CD4-positive, alpha-beta T cell treated with Interleukin-1 beta for 1 hour (primary cell): ENCODE measurements at regions not wholly inside any gene's neighbourhood (a gene's known extent, or its start where the extent isn't known, plus 50 kb on each side); places are given as distances from the start of the nearest gene placed in this dataset.
"Not testable (repeated sequence)": the region's sequence is repeated elsewhere in the genome, so short reads cannot be mapped to it uniquely, and the experiment has no call there.

Source experiments
- DNase-seq, 2 donors: peaks; one replicate each; pipeline ENCODE4 v3.0.0-alpha.2; 2020 to 2022

DNA sequence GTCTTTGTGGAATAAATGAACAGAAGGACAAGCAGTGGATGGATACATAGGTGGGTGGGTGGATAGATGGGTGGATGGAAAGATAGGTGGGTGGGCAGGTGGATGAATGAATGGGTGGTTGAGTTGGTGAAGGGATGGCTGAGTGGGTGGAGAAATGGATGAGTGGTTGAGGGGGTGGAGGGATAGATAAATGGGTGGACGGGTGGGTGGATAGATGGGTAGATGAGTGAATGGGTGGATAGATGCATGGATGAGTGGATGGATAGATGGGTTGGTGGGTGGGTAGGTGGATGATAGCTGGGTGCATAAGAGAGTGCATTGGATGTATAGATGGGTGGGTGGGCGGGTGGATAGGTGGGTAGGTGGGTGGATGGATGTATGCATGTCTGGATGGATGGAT is 63.5 kb downstream of the UNC93B1 start:
- not testable (repeated sequence) for DNase-seq

DNA sequence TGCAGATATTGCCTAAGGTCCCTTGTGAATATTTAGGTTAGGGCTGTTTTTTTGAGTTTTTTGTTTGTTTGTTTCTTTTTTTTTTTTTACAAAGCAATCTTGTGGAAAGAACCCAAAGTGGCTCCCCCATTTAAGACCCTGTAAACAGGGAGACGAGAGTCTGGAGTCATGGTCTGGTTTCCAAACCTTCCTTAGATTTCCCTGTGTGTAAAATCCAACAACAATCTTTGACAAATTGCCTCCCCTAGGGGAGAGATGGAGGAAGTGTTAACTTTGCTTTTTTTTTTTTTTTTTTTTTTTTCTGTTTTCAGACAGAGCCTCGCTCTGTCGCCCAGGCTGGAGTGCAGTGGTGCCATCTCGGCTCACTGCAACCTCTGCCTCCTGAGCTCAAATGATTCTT is 64.9 kb downstream of the UNC93B1 start:
- not testable (repeated sequence) for DNase-seq

GRCh38 chr11:67938371-67938770 is 65.5 kb downstream of the UNC93B1 start:
- DNase-seq, result not testable (repeated sequence)

DNA sequence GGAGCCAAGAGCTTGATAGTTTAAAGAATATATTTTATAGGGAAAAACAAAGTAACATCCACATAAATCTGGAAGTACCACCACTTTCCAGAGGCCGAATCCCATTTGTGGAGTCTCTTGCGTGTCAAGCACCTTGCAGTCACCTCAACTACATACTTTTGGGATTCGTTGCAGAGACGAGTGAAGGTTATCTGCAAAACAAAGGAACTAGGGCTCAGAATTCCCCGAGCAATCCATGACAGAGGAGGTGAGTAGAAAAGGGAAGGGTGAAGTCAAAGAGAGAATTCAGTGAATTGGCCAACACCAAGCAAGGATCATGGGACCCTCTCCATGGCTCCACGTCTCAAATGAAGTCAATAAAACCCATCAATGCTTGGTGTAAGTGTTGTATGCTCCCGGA is 80.3 kb downstream of the UNC93B1 start:
- DNase-seq, result not testable (repeated sequence)

- peak; percentile 9 to 18 for DNase-seq
Measured at GRCh38 chr11:67920546-67920945, 83.4 kb downstream of the UNC93B1 start.

- not testable (repeated sequence) for DNase-seq
Measured at GRCh38 chr11:67912184-67912583, 91.7 kb downstream of the UNC93B1 start.

GRCh38 chr11:67911211-67911610 is 92.7 kb downstream of the UNC93B1 start:
- DNase-seq, result not testable (repeated sequence)

- DNase-seq, result not testable (repeated sequence)
Measured at GRCh38 chr11:67910803-67911202, 93.1 kb downstream of the UNC93B1 start.

- DNase-seq, result not testable (repeated sequence)
Measured at GRCh38 chr11:67906969-67907368, 96.9 kb downstream of the UNC93B1 start.

GRCh38 chr11:67899462-67899861 is 104.4 kb downstream of the UNC93B1 start:
- DNase-seq, result not testable (repeated sequence)

GRCh38 chr11:67893487-67893886 is 110.4 kb downstream of the UNC93B1 start:
- not testable (repeated sequence) for DNase-seq

DNA sequence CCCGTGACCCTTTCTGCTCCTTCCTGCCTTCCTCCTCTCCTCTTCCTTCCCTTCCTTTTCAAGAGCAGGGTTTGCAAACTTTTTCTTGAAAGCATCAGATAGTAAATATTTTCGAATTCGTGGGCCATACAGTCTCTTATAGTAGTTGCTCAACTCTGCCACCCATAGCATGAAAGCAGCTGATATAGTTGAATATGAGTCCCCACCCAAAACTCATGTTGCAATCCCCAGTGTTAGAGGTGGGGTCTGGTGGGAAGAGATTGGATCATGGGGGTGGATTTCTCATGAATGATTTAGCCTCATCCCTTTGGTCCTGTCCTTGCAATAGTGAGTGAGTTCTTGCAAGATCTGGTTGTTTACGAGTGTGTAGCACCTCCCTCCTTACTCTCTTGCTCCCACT is 114.3 kb downstream of the UNC93B1 start:
- DNase-seq, result not testable (repeated sequence)

- peak in 1 of 2 donors; percentile 46 for DNase-seq
Measured at GRCh38 chr11:67888056-67888455, 115.8 kb downstream of the UNC93B1 start.

- DNase-seq, result not testable (repeated sequence)
Measured at GRCh38 chr11:67886672-67887071, 117.2 kb downstream of the UNC93B1 start.

- DNase-seq, result not testable (repeated sequence)
Measured at GRCh38 chr11:67886207-67886606, 117.7 kb downstream of the UNC93B1 start.

GRCh38 chr11:67885574-67885973 is 118.3 kb downstream of the UNC93B1 start:
- DNase-seq, result not testable (repeated sequence)

DNA sequence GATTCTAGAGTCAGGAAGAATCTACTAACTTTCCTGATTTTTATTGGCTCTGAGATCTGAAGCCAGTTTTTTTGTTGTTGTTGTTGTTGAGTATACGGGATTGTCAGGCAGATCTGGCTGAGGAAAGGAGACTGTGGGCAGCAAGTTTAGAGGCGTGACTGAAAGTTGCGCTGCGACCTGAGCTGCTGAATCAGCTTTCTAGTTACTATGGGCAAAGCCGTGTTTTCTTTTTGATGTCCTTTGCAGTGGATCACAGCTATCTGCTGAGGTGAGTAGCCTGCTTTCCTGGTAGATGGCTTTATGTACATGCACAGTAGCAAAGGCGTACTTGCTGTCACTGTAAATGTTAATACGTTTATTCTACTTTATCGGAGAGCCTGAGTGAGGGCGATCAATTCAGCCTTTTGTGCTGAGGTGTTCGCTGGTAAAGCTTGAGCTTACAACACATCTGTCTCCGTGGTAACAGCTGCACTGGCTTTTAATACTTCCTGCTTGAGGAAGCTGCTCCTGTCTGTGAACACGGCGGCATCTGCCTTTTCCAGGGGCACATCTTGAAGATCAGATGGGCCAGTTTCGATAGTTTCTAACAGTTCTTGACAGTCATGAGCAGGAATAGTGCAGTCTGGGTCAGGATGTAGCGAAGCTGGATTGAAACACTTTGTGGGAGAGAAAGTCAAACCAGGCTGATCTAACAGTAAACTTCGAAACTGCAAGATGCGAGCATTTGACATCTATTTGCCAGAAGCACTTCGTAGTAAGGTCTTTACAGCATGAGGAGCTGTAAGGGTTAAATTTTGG is 118.9 kb downstream of the UNC93B1 start:
- peak; percentile 43 to 53 for DNase-seq

- DNase-seq, result peak in 1 of 2 donors; percentile 34
Measured at GRCh38 chr11:67884073-67884757, 119.7 kb downstream of the UNC93B1 start.

- DNase-seq, result not testable (repeated sequence)
Measured at GRCh38 chr11:67882304-67882703, 121.6 kb downstream of the UNC93B1 start.

DNA sequence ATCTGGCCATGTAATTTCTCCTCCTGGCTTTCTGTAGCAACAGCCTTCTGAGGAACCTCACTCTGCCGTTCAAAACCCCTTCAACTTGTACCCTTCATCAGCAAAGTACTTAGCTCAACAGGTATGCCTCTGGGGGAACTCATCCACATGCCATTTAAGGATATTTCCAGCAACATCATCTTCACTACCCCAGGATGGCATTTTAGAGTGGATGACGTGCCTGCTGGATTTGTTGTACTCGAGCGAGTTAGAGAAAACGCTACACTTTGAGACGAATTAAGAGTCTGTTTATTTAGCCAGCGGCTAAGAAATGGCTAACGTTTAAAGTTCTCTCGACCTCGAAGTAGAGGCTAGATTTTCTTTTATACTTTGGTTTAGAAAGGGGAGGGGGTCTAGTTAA is 122.1 kb downstream of the UNC93B1 start:
- not testable (repeated sequence) for DNase-seq

DNA sequence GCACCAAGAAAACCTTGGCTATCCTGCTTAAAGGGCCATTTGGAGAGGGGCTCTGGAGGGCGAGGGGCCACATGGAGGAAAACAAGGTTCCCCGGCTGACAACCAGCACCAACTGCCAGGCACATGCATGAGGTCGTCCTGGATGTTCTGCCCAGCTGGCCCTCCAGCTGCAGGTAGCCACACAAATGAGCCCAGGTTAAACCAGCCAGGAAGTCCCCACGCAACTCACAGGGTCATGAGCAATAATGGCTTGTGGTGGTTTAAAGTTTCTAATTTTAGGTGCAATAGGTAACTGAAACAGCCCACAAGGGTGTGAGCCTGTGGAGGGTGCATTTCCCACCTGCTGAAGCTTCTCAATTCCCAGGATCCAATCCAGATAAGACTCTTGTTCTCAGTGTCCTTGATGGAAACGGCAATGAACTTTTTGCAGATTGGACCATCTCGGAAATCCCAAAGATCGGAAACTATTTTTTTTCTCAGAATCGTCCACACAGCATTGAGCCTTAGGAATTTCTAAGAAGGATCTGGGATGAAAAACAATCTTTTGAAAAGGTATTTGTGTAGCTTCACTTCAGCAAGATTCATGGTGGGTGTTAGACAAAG is 123.2 kb downstream of the UNC93B1 start:
- DNase-seq, result not testable (repeated sequence)

- not testable (repeated sequence) for DNase-seq
Measured at GRCh38 chr11:67878666-67879065, 125.2 kb downstream of the UNC93B1 start.

- peak in 1 of 2 donors; percentile 19 for DNase-seq
Measured at GRCh38 chr11:67877316-67877715, 126.6 kb downstream of the UNC93B1 start.
